NOMO-1 (cell line): ENCODE measurements at regions not wholly inside any gene's neighbourhood (a gene's known extent, or its start where the extent isn't known, plus 50 kb on each side); places are given as distances from the start of the nearest gene placed in this dataset.
"Not testable (repeated sequence)": the region's sequence is repeated elsewhere in the genome, so short reads cannot be mapped to it uniquely, and the experiment has no call there.

ENCODE experiments used
- DNase-seq, 2 experiments: peaks; one replicate each; lab custom pipeline; 2025; ENCODE audit not compliant: unreplicated experiment in 2 of 2; lab: John Stamatoyannopoulos, UW

- DNase-seq = no peak
Measured at GRCh38 chr1:89436856-89437255, 73.0 kb downstream of the GBP6 start.

GRCh38 chr1:89438301-89438700, 74.4 kb downstream of the GBP6 start:
- not testable (repeated sequence) for DNase-seq

- no peak for DNase-seq
Measured at GRCh38 chr1:89440911-89441310, 77.1 kb downstream of the GBP6 start.

DNA sequence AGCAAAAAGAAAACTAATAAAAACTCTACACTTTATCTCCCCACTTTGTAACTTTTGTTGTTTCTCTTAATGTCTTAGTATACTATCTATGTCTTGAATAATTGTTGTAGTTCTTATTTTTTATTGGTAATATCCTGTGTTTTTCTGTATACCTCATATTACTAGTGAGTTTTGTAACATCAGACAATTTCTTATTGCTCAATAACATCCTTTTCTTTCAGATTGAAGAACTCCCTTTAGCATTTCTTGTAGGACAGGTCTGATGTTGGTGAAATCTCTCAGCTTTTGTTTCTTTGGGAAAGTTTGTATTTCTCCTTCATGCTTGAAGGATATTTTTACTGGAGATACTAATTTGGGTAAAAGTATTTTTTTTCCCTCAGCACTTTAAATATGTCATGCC, 79.8 kb upstream of the LRRC8B start:
- peak in 1 of 2 experiments; percentile 24 for DNase-seq

DNA sequence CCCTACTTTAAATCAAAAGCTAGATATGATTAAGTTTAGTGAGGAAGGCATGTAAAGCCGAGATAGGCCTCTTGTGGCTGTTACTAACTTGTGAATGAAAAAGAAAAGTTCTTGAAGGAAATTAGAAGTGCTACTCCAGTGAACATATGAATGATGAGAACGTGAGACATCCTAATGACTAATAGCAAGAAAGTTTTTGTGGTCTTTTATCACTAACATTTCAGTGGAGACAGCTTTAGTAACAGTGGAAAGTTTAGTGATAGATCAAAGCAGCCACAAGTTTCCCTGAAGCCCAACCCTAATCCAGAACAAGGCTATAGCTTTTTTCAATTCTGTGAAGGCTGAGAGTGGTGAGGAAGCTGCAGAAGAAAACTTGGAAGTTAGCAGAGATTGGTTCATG, 73.6 kb upstream of the LRRC8B start:
- no peak for DNase-seq

DNA sequence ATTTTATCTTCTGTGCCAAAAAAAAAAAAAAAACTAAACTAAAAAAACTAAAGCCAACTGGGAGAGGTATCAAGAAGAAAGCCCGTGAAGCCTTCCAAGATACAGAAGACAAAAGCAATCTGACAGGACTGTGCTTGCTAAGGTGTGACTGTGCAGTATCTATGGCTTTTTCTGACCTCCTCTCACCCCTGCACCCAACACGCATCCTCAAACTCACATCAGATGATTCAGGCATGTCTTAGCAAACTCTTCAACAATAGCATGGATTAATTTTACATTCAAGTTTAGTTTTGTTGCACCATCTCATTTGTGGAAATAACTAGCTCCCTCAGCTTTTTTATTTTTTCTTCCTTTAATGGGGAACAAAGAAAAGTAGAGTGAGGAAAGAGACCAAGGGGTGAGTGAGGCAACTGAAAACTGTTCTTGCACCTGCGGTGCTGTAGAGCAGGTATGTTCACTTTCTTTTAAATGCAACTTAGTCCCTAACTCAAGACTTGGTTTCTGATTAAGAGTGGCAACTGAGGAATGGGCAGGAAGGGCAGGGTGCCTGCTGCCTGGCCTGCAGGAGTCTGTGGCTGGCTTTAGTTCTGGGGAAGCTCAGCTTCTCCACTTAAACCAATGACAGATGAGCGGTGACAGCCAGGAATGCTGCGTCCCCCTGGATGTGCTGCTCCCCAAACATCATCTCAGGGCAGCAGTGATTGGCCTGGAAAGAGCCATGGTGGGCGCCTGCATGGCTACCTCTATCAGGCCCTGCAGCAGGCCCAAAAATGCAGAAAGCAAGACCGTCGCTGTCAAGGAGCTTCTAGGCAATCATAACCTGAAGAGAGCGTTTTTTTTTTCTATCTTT, 71.3 kb upstream of the LRRC8B start:
- peak; percentile 17 to 21 for DNase-seq

DNA sequence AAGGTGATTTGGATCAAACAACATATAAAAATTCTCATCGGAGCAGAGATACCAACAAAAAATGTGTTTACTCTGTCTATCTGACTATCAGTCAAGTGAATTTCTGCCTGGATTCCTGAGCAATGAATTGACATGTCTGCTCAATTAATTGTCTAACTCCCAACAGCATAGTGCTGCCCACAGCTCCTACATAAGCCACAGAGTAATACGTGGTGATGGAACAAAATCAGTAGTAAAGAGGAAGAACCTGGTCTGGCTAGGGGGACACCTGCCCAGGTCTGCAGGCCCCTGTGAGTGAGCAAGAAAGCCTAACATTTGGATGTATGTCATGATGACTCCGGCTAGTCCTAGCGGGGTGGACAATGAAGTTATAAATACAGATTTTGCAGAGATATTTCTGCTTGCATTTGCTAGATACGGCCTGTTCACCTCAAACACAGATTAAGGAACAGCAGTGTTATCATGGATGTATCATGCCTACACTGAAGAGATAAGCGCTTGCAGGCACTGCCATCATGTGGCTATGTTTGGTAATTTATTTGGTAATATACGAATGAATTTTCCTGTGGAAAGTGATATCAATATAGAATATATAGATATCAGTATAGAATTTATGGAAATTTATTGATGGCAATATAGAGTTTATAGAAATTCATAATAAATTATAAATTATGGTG, 69.6 kb upstream of the LRRC8B start:
- peak; percentile 34 to 69 for DNase-seq

GRCh38 chr1:89457046-89457445, 67.6 kb upstream of the LRRC8B start:
- no peak for DNase-seq

- no peak for DNase-seq
Measured at GRCh38 chr1:89459081-89459480, 65.5 kb upstream of the LRRC8B start.

GRCh38 chr1:89460325-89460724, 64.3 kb upstream of the LRRC8B start:
- DNase-seq = peak in 1 of 2 experiments; percentile 47

- DNase-seq = no peak
Measured at GRCh38 chr1:89462250-89462649, 62.4 kb upstream of the LRRC8B start.

DNA sequence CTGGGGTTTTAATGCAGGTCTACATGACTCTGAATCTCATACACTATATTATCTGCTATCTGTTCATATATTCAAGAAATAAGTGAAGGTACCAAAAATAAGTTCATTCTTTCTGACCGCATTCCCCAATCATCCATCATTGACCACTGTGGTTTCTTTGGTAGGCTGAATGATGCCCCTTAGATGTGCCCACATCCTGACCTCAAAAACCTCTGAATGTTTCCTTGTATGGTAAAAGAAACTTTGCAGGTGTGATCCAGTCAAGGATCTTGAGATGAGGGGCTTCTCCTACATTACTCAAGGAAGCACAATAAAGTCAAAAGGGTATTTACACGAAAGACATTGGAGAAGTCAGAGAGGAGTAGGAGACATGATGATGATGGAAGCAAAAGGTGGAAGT, 60.6 kb upstream of the LRRC8B start:
- DNase-seq = no peak

- peak in 1 of 2 experiments; percentile 40 for DNase-seq
Measured at GRCh38 chr1:89465201-89465600, 59.4 kb upstream of the LRRC8B start.

DNA sequence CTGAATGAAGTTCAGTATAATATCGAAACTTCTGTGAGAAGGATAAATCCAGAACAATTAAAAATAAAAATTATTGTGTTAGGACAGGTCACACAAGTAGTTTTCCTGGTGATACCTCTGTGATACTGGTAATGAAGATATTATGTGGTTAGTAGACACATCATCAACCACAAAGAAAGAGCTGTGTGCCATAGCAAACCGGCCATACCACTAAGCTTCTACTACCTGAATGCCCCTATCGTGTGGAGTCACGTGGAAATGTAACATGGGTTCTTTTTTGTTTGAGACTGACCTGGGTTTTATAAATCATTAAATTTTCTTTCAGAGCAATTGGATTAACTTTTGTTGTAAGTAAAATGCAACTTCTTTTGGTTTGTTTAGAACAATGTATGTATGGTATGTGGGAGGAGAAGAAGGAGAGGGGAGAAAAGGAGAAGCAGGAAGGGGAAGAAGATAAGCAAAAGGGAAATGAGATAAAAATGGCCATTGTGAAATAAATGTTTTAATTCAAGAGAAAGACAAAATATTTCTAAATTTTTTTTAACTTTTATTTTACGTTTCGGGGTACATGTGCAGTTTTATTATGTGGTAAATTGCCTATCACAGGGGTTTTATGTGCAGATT, 58.2 kb upstream of the LRRC8B start:
- peak; percentile 36 to 81 for DNase-seq

DNA sequence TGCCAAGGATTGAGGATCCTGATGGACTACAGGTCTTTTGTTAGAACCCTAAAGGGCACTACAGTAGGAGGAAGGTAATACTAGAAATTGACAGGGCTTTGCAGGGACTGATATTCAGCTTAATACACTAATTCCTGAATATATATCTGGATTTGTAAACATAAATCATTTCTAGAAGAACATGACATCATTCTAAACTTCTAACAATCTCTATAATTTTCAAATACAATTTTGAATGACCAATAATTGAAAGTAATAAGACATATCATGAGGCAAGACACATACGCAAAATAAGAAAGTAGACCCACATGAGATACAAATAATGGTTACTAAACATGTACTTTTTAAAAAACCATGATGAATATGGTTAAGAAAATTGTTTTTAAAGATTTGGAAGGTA, 52.4 kb upstream of the LRRC8B start:
- DNase-seq = no peak

GRCh38 chr1:89472886-89473417, 51.7 kb upstream of the LRRC8B start:
- DNase-seq = no peak
